ENCODE measurements at regions not wholly inside any gene's neighbourhood (a gene's known extent, or its start where the extent isn't known, plus 50 kb on each side); places are given as distances from the start of the nearest gene placed in this dataset.

- Histone ChIP-seq H3K27me3 (peaks cover 0 to 3% of the 10 kb centered on the region in 2 donors), H3K27ac (no peak overlapping the region), H3K4me3 (no peak overlapping the region), H3K4me1 (no peaks in the 10 kb centered on the region), H3K9me3 (no peaks in the 10 kb centered on the region), H3K36me3 (no peaks in the 10 kb centered on the region)
- DNase-seq (ENCODE audit: low spot score), result no peak
- no peak for TF ChIP-seq CTCF (IDR thresholded peaks at IDR 0.05)
These were observed 63.0 kb upstream of the VRK1 start for GRCh38 chr14:96734076-96734622.

GRCh38 chr14:96735526-96735925 lies 61.7 kb upstream of the VRK1 start:
- Histone ChIP-seq H3K36me3 (no peaks in the 10 kb centered on the region), H3K27me3 (peaks cover 0 to 3% of the 10 kb centered on the region in 2 donors)

GRCh38 chr14:96736439-96736838 lies 60.7 kb upstream of the VRK1 start:
- peaks cover 0 to 5% of the 10 kb centered on the region in 2 donors for H3K4me1 ChIP-seq
- TF ChIP-seq CTCF (IDR thresholded peaks at IDR 0.05), result no peak
- H3K27ac ChIP-seq, result no peak overlapping the region
- no peaks in the 10 kb centered on the region for H3K9me3 ChIP-seq
- DNase-seq (ENCODE audit: low spot score), result no peak
- no peak overlapping the region for H3K4me3 ChIP-seq
- peaks cover under 1 to 3% of the 10 kb centered on the region in 2 donors for H3K27me3 ChIP-seq
- no peaks in the 10 kb centered on the region for H3K36me3 ChIP-seq

More at GRCh38 chr14:96735526-96735925, 61.7 kb upstream of the VRK1 start:
- H3K9me3 ChIP-seq, result no peaks in the 10 kb centered on the region
- no peak for DNase-seq (ENCODE audit: low spot score)
- no peak overlapping the region for H3K27ac ChIP-seq
- no peak for TF ChIP-seq CTCF (IDR thresholded peaks at IDR 0.05)
- H3K4me1 ChIP-seq, result no peaks in the 10 kb centered on the region
- H3K4me3 ChIP-seq, result no peak overlapping the region

DNA sequence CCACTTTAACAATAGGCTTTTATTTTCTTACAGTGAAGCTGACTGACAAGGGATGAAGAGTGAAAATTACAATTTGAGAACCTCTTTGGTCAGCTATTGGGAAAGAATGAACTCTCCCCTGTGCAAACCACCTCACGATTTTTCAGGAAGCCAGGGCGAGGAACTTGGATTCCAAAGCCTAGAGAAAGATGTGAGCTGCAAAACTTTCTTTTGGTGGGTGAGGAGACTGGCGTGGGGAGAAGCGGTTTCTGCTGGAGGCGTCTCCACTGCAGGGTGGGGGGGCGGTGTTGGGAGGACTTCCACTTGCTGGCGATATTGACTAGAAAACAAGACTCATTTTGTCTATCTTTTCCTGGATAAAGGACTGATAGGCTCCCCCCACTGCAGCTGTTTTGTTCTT lies 59.3 kb upstream of the VRK1 start:
- no peaks in the 10 kb centered on the region for H3K9me3 ChIP-seq
- TF ChIP-seq CTCF (IDR thresholded peaks at IDR 0.05), result no peak
- peaks cover 3 to 6% of the 10 kb centered on the region in 2 donors for H3K27me3 ChIP-seq
- H3K4me3 ChIP-seq, result no peak overlapping the region
- no peak overlapping the region for H3K27ac ChIP-seq
- H3K4me1 ChIP-seq, result peaks cover 0 to 9% of the 10 kb centered on the region in 2 donors
- DNase-seq (ENCODE audit: low spot score), result no peak
- H3K36me3 ChIP-seq, result no peaks in the 10 kb centered on the region

- H3K36me3 ChIP-seq, result no peaks in the 10 kb centered on the region
- no peak overlapping the region for H3K4me3 ChIP-seq
- TF ChIP-seq CTCF (IDR thresholded peaks at IDR 0.05), result no peak
- DNase-seq (ENCODE audit: low spot score), result no peak
- H3K9me3 ChIP-seq, result no peaks in the 10 kb centered on the region
- H3K4me1 ChIP-seq, result peaks cover 0 to 9% of the 10 kb centered on the region in 2 donors
- H3K27me3 ChIP-seq, result peaks cover 3 to 6% of the 10 kb centered on the region in 2 donors
- H3K27ac ChIP-seq, result no peak overlapping the region
These were observed 57.8 kb upstream of the VRK1 start for GRCh38 chr14:96739200-96739910.

Measured in right atrium auricular region (tissue), 2 donors.